Prostate gland (tissue), 2 donors: ENCODE measurements at regions not wholly inside any gene's neighbourhood (a gene's known extent, or its start where the extent isn't known, plus 50 kb on each side); places are given as distances from the start of the nearest gene placed in this dataset.

Experiments
- DNase-seq: peaks from one replicate; pipeline ENCODE4 v3.0.0-alpha.2; 2019; ENCODE audit warnings: low spot score
- H3K27ac ChIP-seq, 2 donors: fragments of 200-600 bp; sonication (generic); 2 replicates each; pipeline ENCODE4 v1.5.1; 2017 to 2019
- H3K27me3 ChIP-seq: fragments of 200-600 bp; sonication (generic); replicated peaks from 2 replicates; pipeline ENCODE4 v1.5.1; 2019; ENCODE audit not compliant: insufficient read depth
- H3K36me3 ChIP-seq, 2 donors: fragments of 200-600 bp; sonication (generic); 1 replicate in 1 of 2; 2 replicates in 1 of 2; pipeline versions ENCODE4 v1.5.1 to v1.8.1; 2017 to 2019
- H3K4me1 ChIP-seq: fragments of 200-600 bp; sonication (generic); replicated peaks from 2 replicates; pipeline ENCODE4 v1.5.1; 2019
- H3K4me3 ChIP-seq, 2 donors: fragments of 200-600 bp; sonication (generic); 2 replicates each; pipeline ENCODE4 v1.5.1; 2017 to 2019
- H3K9me3 ChIP-seq: fragments of 200-600 bp; sonication (generic); 2 replicates; pipeline ENCODE4 v1.5.1; 2017
- CTCF ChIP-seq, 4 experiments: fragments of 200-600 bp in 2 of 4; fragments of 450-650 bp in 2 of 4; sonication (generic) in 2 of 4; IDR thresholded peaks; 1 replicate in 3 of 4; 2 replicates in 1 of 4; pipeline ENCODE4 v1.5.1; 2016 to 2019; ENCODE audit warnings: antibody characterized with exemption in 4 of 4, mild to moderate bottlenecking in 2 of 4, moderate library complexity in 2 of 4
- POLR2A ChIP-seq: fragments of 450-650 bp; IDR thresholded peaks from one replicate; pipeline ENCODE4 v1.6.1; 2016; ENCODE audit warnings: antibody characterized with exemption, mild to moderate bottlenecking
- POLR2AphosphoS5 ChIP-seq: sonication (generic); formaldehyde crosslinking; IDR thresholded peaks from one replicate; pipeline ENCODE4 v1.6.1; 2017; ENCODE audit warnings: antibody characterized with exemption
- WGBS: methylation state at CpG from one replicate; pipeline ENCODE4 v1.1.5; 2018; 5-methylcytosine and 5-hydroxymethylcytosine counted together
- intact Hi-C: fragments of 100-400 bp; cut with DNase I; formaldehyde crosslinking; loops from one replicate; pipeline ENCODE4 v1.14.2; 2022

DNA sequence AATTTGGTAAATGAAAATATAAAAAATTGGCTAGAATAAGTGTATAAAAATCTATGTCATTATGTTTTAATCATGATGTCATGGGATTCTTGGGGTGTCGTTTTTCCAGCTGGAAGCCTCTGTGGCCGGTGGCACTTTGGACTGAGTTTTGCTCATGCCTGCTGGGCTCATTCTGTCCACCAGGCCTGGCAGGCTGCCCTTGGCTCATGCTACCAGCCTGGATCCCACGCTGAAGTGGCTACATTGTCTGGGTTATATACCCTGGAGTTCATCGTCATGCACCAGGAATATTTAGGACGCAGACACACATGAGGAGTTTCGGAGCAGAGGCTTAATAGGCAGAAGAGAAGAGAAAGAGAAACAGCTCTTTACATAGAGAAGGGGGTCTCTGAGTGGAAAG lies 1913.7 kb upstream of the WWC1 start:
- no peak overlapping the region for H3K4me3 ChIP-seq
- no peak for TF ChIP-seq POLR2AphosphoS5
- intact Hi-C loops, result no loop called here
- H3K36me3 ChIP-seq, result no peaks in the 10 kb centered on the region
- H3K4me1 ChIP-seq, result no peaks in the 10 kb centered on the region
- H3K9me3 ChIP-seq, result no peaks in the 10 kb centered on the region
- DNase-seq, result no peak
- no peaks in the 10 kb centered on the region for H3K27me3 ChIP-seq
- H3K27ac ChIP-seq, result no peak overlapping the region
- WGBS, result 49% methylated on average over 6 of the region's 6 CpGs

DNA sequence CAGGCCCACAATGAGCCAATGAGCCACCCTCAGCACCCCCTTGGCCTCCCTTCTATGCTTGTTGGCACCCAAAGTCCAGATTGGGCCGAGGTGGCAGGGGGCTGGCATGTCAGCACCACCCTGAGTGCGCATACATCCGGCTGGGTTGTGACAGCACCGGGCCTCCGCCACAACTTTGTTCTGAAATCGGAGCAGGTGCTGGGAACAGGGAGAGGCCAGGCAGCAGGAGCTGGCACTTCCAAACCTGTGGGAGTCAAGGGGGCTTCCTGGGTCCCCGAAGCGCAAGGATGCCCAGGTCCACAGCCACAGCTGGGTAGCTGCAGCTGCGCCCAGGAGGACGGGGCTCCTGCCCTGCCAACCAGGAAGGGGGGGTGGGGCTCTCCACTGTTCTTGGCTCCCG lies 1911.9 kb upstream of the WWC1 start:
- H3K27ac ChIP-seq, result no peak overlapping the region
- intact Hi-C loops, result no loop called here
- DNase-seq, result no peak
- TF ChIP-seq POLR2AphosphoS5 (no peak), POLR2A (no peak), CTCF (IDR thresholded peaks at IDR 0.05) (no peak)
- WGBS, result 97% methylated on average over 11 of the region's 11 CpGs
- H3K36me3 ChIP-seq, result no peaks in the 10 kb centered on the region
- no peak overlapping the region for H3K4me3 ChIP-seq
- H3K27me3 ChIP-seq, result no peaks in the 10 kb centered on the region
- no peaks in the 10 kb centered on the region for H3K4me1 ChIP-seq
- H3K9me3 ChIP-seq, result no peaks in the 10 kb centered on the region

GRCh38 chr5:166382031-166382430 lies 1909.4 kb upstream of the WWC1 start:
- no peak for DNase-seq
- 86% methylated on average over 4 of the region's 4 CpGs for WGBS
- intact Hi-C loops, result no loop called here
- Histone ChIP-seq H3K4me3 (no peak overlapping the region), H3K36me3 (no peaks in the 10 kb centered on the region), H3K27me3 (no peaks in the 10 kb centered on the region), H3K9me3 (no peaks in the 10 kb centered on the region), H3K27ac (no peak overlapping the region), H3K4me1 (no peaks in the 10 kb centered on the region)
- TF ChIP-seq POLR2AphosphoS5 (no peak), POLR2A (no peak), CTCF (IDR thresholded peaks at IDR 0.05) (no peak)

GRCh38 chr5:166398131-166398530 lies 1893.3 kb upstream of the WWC1 start:
- Histone ChIP-seq H3K4me3 (no peak overlapping the region), H3K27ac (no peak overlapping the region), H3K27me3 (no peaks in the 10 kb centered on the region), H3K9me3 (no peaks in the 10 kb centered on the region), H3K4me1 (no peaks in the 10 kb centered on the region), H3K36me3 (no peaks in the 10 kb centered on the region)
- DNase-seq, result no peak
- intact Hi-C loops, result no loop called here
- WGBS, result 20% methylated on average over 3 of the region's 3 CpGs
- TF ChIP-seq POLR2A (no peak), POLR2AphosphoS5 (no peak), CTCF (IDR thresholded peaks at IDR 0.05) (no peak)

DNA sequence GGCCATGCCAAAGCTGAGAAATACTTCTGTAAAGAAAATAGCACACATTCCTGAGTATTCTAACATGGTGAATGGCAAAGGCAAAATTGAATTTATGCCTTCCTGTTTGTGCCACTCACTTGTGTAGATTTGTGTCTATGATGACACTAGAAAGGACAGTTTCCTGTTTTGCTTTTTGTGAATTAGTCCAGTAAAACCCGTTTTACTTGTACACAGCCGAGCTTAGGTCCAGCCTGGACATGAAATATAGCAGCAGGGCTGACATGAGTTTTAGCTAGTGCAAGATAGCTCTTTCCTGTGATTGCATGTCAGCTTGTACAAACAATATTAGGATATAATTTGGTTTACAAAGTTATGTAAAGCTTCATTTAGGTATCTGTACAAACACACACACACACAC lies 1891.7 kb upstream of the WWC1 start:
- no peak overlapping the region for H3K27ac ChIP-seq
- H3K36me3 ChIP-seq, result no peaks in the 10 kb centered on the region
- H3K9me3 ChIP-seq, result no peaks in the 10 kb centered on the region
- H3K27me3 ChIP-seq, result no peaks in the 10 kb centered on the region
- 26% methylated on average over 2 of the region's 2 CpGs for WGBS
- intact Hi-C loops, result no loop called here
- peak; percentile 28 for DNase-seq
- TF ChIP-seq POLR2A, result no peak
- peak; percentile 31 for TF ChIP-seq POLR2AphosphoS5
- no peaks in the 10 kb centered on the region for H3K4me1 ChIP-seq
- H3K4me3 ChIP-seq, result no peak overlapping the region

- intact Hi-C loops, result no loop called here
- 80% methylated on average over 4 of the region's 4 CpGs for WGBS
Measured at GRCh38 chr5:166401391-166401790, 1890.1 kb upstream of the WWC1 start.

More at GRCh38 chr5:166401391-166401790, 1890.1 kb upstream of the WWC1 start:
- H3K27ac ChIP-seq, result no peak overlapping the region
- TF ChIP-seq POLR2AphosphoS5 (no peak), POLR2A (no peak), CTCF (IDR thresholded peaks at IDR 0.05) (no peak)
- H3K27me3 ChIP-seq, result no peaks in the 10 kb centered on the region
- no peaks in the 10 kb centered on the region for H3K36me3 ChIP-seq
- H3K9me3 ChIP-seq, result no peaks in the 10 kb centered on the region
- DNase-seq, result no peak
- H3K4me1 ChIP-seq, result no peaks in the 10 kb centered on the region
- H3K4me3 ChIP-seq, result no peak overlapping the region
